ENCODE measurements at regions not wholly inside any gene's neighbourhood (a gene's known extent, or its start where the extent isn't known, plus 50 kb on each side); places are given as distances from the start of the nearest gene placed in this dataset.

DNA sequence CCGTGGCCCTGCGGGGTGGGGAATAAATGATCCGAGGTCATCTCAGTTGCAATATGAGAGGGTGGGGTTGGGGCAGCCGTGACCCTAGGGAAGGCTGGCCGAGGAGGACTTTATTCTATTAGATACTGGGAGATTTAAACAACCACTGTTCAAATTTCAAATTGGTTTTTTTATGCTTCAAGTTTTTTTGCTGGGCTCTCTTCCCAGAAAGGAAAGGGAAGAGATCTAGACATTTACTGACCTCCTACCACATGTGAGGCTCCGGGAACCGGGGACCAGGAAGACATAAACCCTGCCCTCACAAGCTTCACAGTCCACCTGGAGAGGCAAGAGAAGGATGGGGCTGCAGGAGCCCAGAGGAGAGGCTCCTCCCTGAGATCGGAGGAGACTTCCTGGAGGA is 207.3 kb downstream of the FOXD2 start:
- no peak overlapping the region for H2BK120ac ChIP-seq (ENCODE audit: low read depth, low read length, poor library complexity, severe bottlenecking)
- H4K8ac ChIP-seq (replicated peaks; ENCODE audit: insufficient read length, low read depth, low read length): no peak overlapping the region
- no peak for DNase-seq
- H3K27ac Mint-ChIP-seq: no peak overlapping the region
- no peak overlapping the region for H2BK15ac ChIP-seq (ENCODE audit: low read depth, low read length)
- no peak overlapping the region for H2AK5ac ChIP-seq (ENCODE audit: insufficient read length, low read length)
- H2BK12ac ChIP-seq (ENCODE audit: insufficient read length, low read depth, low read length): no peak overlapping the region
- H3K9me3 ChIP-seq (ENCODE audit: control insufficient read depth, low read depth, low read length): no peaks in the 10 kb centered on the region
- H3K23ac ChIP-seq (ENCODE audit: insufficient read length, low read depth, low read length): no peak overlapping the region
- TF ChIP-seq, protein P1, sequence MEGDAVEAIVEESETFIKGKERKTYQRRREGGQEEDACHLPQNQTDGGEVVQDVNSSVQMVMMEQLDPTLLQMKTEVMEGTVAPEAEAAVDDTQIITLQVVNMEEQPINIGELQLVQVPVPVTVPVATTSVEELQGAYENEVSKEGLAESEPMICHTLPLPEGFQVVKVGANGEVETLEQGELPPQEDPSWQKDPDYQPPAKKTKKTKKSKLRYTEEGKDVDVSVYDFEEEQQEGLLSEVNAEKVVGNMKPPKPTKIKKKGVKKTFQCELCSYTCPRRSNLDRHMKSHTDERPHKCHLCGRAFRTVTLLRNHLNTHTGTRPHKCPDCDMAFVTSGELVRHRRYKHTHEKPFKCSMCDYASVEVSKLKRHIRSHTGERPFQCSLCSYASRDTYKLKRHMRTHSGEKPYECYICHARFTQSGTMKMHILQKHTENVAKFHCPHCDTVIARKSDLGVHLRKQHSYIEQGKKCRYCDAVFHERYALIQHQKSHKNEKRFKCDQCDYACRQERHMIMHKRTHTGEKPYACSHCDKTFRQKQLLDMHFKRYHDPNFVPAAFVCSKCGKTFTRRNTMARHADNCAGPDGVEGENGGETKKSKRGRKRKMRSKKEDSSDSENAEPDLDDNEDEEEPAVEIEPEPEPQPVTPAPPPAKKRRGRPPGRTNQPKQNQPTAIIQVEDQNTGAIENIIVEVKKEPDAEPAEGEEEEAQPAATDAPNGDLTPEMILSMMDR (conservative IDR thresholded peaks at IDR 0.05): no peak
- no peak overlapping the region for H3K27ac ChIP-seq (ENCODE audit: insufficient read length, low read depth, low read length)
- H3K23me2 ChIP-seq (ENCODE audit: insufficient read length, low read depth, low read length, poor library complexity, severe bottlenecking): no peaks in the 10 kb centered on the region
- H2BK20ac ChIP-seq (ENCODE audit: low read depth, low read length, poor library complexity, severe bottlenecking): no peak overlapping the region
- no CpG with 5 or more reads among the region's 8 CpGs for WGBS (ENCODE audit: extremely low coverage, insufficient read length, low lambda C conversion rate)
- no peaks in the 10 kb centered on the region for H3K4me1 ChIP-seq (ENCODE audit: insufficient read depth, low read length)
- no peak overlapping the region for H3K56ac ChIP-seq (ENCODE audit: insufficient read length, low read depth, low read length)
- peaks cover 3 to 5% of the 10 kb centered on the region in 2 experiments; a peak in 2 of 4 replicates for H3K4me1 Mint-ChIP-seq
- no peak overlapping the region for H2BK5ac ChIP-seq (ENCODE audit: insufficient read length, low read length)
- no peak overlapping the region for H3K4ac ChIP-seq (ENCODE audit: low read depth, low read length)
- H3K79me2 ChIP-seq (ENCODE audit: insufficient read depth, low read length): no peaks in the 10 kb centered on the region
- no peak overlapping the region for H3K4me3 Mint-ChIP-seq
- H3K18ac ChIP-seq (ENCODE audit: insufficient read length, low read depth, low read length): no peak overlapping the region
- H3K79me1 ChIP-seq (ENCODE audit: insufficient read depth, low read depth, low read length, poor library complexity, severe bottlenecking): no peaks in the 10 kb centered on the region
- no peaks in the 10 kb centered on the region; the same call in 1 of the 2 replicates for H3K27me3 ChIP-seq (ENCODE audit: insufficient read depth, low read length)
- H3K36me3 Mint-ChIP-seq (ENCODE audit: insufficient read depth in 1 of 3, low read depth in 3 of 3): no peaks in the 10 kb centered on the region
- no peaks in the 10 kb centered on the region for H4K20me1 ChIP-seq (ENCODE audit: control insufficient read depth, insufficient read depth, insufficient read length)
- H3K9ac ChIP-seq (ENCODE audit: extremely low read depth, insufficient read length, low read length): no peak overlapping the region
- H3K9me3 Mint-ChIP-seq: no peaks in the 10 kb centered on the region; a peak in 1 of 5 replicates
- H4K5ac ChIP-seq (ENCODE audit: insufficient read length, low read depth, low read length): no peak overlapping the region
- H3K14ac ChIP-seq (ENCODE audit: insufficient read depth, low read length): no peak overlapping the region
- H3T11ph ChIP-seq (ENCODE audit: low read length): no peak overlapping the region
- H3K27me3 Mint-ChIP-seq (ENCODE audit: low read depth): peaks cover 27% of the 10 kb centered on the region
- no peak overlapping the region for H2AFZ ChIP-seq (ENCODE audit: low read length)
- H3K4me2 ChIP-seq (ENCODE audit: insufficient read depth, insufficient read length, low read length): no peak overlapping the region
- H4K91ac ChIP-seq (ENCODE audit: insufficient read length, low read depth, low read length): no peak overlapping the region

Measured in H9 (cell line).